Activated CD4-positive, CD25-positive, alpha-beta regulatory T cell treated with anti-CD3 and anti-CD28 coated beads, Interleukin-2, amount 50 U/mL, for 16 hours (primary cell): ENCODE measurements at regions not wholly inside any gene's neighbourhood (a gene's known extent, or its start where the extent isn't known, plus 50 kb on each side); places are given as distances from the start of the nearest gene placed in this dataset.
"Not testable (repeated sequence)": the region's sequence is repeated elsewhere in the genome, so short reads cannot be mapped to it uniquely, and the experiment has no call there.

ENCODE experiments used
- DNase-seq: peaks from one replicate; pipeline ENCODE4 v3.0.0-alpha.2; 2020; ENCODE audit warnings: low read depth, low spot score

- DNase-seq: no peak
Observed at GRCh38 chr6:53446151-53446550, 97.4 kb upstream of the ELOVL5 start.

- no peak for DNase-seq
Observed at GRCh38 chr6:53441761-53442160, 93.0 kb upstream of the ELOVL5 start.

- DNase-seq: no peak
Observed at GRCh38 chr6:53441035-53441493, 92.3 kb upstream of the ELOVL5 start.

- no peak for DNase-seq
Observed at GRCh38 chr6:53440336-53440945, 91.7 kb upstream of the ELOVL5 start.

- no peak for DNase-seq
Observed at GRCh38 chr6:53439556-53439955, 90.8 kb upstream of the ELOVL5 start.

- no peak for DNase-seq
Observed at GRCh38 chr6:53437557-53438202, 88.9 kb upstream of the ELOVL5 start.

GRCh38 chr6:53436526-53437303, 88.0 kb upstream of the ELOVL5 start:
- DNase-seq: no peak

- DNase-seq: no peak
Observed at GRCh38 chr6:53433951-53434285, 85.2 kb upstream of the ELOVL5 start.

GRCh38 chr6:53433261-53433950, 84.7 kb upstream of the ELOVL5 start:
- no peak for DNase-seq

GRCh38 chr6:53432318-53433161, 83.8 kb upstream of the ELOVL5 start:
- DNase-seq: no peak

- DNase-seq: no peak
Observed at GRCh38 chr6:53431704-53432103, 83.0 kb upstream of the ELOVL5 start.

GRCh38 chr6:53429401-53429800, 80.7 kb upstream of the ELOVL5 start:
- DNase-seq: no peak

- DNase-seq: no peak
Observed at GRCh38 chr6:53428886-53429285, 80.1 kb upstream of the ELOVL5 start.

GRCh38 chr6:53426667-53427270, 78.0 kb upstream of the ELOVL5 start:
- DNase-seq: no peak

- DNase-seq: no peak
Observed at GRCh38 chr6:53426117-53426516, 77.4 kb upstream of the ELOVL5 start.

GRCh38 chr6:53424976-53425718, 76.4 kb upstream of the ELOVL5 start:
- DNase-seq: no peak

- DNase-seq: no peak
Observed at GRCh38 chr6:53424300-53424699, 75.5 kb upstream of the ELOVL5 start.

GRCh38 chr6:53423560-53423959, 74.8 kb upstream of the ELOVL5 start:
- not testable (repeated sequence) for DNase-seq

GRCh38 chr6:53419026-53419425, 70.3 kb upstream of the ELOVL5 start:
- DNase-seq: no peak

- no peak for DNase-seq
Observed at GRCh38 chr6:53418288-53418687, 69.5 kb upstream of the ELOVL5 start.
